CD4-positive, alpha-beta T cell (primary cell): ENCODE measurements at regions not wholly inside any gene's neighbourhood (a gene's known extent, or its start where the extent isn't known, plus 50 kb on each side); places are given as distances from the start of the nearest gene placed in this dataset.

Source experiments
- ATAC-seq: fragments of 200-7000 bp; cut with Tn5 transposase; one replicate; pipeline ENCODE4 v1.10.0; 2022; ENCODE audit warnings: mild to moderate bottlenecking; ENCODE audit not compliant: poor library complexity
- CTCF ChIA-PET: fragments of 350-600 bp; sonication (Branson Sonifier 250); formaldehyde crosslinking; loops from one replicate; lab custom pipeline; 2021; ENCODE audit warnings: antibody characterized with exemption, inconsistent platforms; lab: Charles Lee
- POLR2A ChIA-PET: fragments of 350-600 bp; sonication (Branson Sonifier 250); formaldehyde crosslinking; loops from one replicate; lab custom pipeline; 2021; ENCODE audit warnings: antibody characterized with exemption, inconsistent platforms; lab: Charles Lee
- DNase-seq, 14 experiments: peaks; one replicate each; pipeline ENCODE4 v3.0.0-alpha.2; 2013 to 2020; ENCODE audit warnings: mixed read lengths in 2 of 14
- H3K27ac ChIP-seq, 2 donors: one replicate each; pipeline versions ENCODE4 v1.5.1 to v1.7.0; 2013; ENCODE audit warnings: low read length in 2 of 2, low read depth in 1 of 2, mild to moderate bottlenecking in 1 of 2
- H3K27me3 ChIP-seq, 2 experiments: 1 replicate in 1 of 2; 2 replicates in 1 of 2; pipeline versions ENCODE4 v1.6.1 to v1.7.0; 2013; ENCODE audit warnings: low read length in 2 of 2, control low read depth in 1 of 2, mild to moderate bottlenecking in 1 of 2, moderate library complexity in 1 of 2; ENCODE audit not compliant: insufficient read depth in 2 of 2, control insufficient read depth in 1 of 2
- H3K36me3 ChIP-seq: one replicate; pipeline ENCODE4 v1.6.1; 2013; ENCODE audit warnings: low read length, control low read depth; ENCODE audit not compliant: insufficient read depth
- H3K4me1 ChIP-seq: one replicate; pipeline ENCODE4 v1.6.1; 2013; ENCODE audit warnings: low read length, control low read depth; ENCODE audit not compliant: insufficient read depth
- H3K4me3 ChIP-seq: one replicate; pipeline ENCODE4 v1.5.1; 2013; ENCODE audit warnings: mild to moderate bottlenecking, low read length, moderate library complexity
- H3K9me3 ChIP-seq, 2 experiments: 1 replicate in 1 of 2; 2 replicates in 1 of 2; pipeline versions ENCODE4 v1.6.1 to v1.7.0; 2013; ENCODE audit warnings: low read length in 2 of 2, mild to moderate bottlenecking in 2 of 2, control low read depth in 1 of 2, moderate library complexity in 1 of 2; ENCODE audit not compliant: control insufficient read depth in 1 of 2, insufficient read depth in 1 of 2
- H3K27ac Mint-ChIP-seq: one replicate; pipeline ENCODE4 v1.8.0; 2020; ENCODE audit warnings: mixed read lengths
- H3K27me3 Mint-ChIP-seq: one replicate; pipeline ENCODE4 v1.8.0; 2021; ENCODE audit warnings: mixed read lengths
- H3K36me3 Mint-ChIP-seq: one replicate; pipeline ENCODE4 v1.8.0; 2021; ENCODE audit warnings: low read depth, mixed read lengths
- H3K4me1 Mint-ChIP-seq: one replicate; pipeline ENCODE4 v1.8.0; 2021; ENCODE audit warnings: low read depth, mixed read lengths
- H3K4me3 Mint-ChIP-seq: one replicate; pipeline ENCODE4 v1.8.0; 2020; ENCODE audit warnings: mild to moderate bottlenecking, mixed read lengths
- H3K9me3 Mint-ChIP-seq: one replicate; pipeline ENCODE4 v1.8.0; 2020; ENCODE audit warnings: mixed read lengths
- CTCF ChIP-seq: fragments of 200-600 bp; IDR thresholded peaks from one replicate; pipeline ENCODE4 v1.8.0; 2022; ENCODE audit warnings: antibody characterized with exemption, mild to moderate bottlenecking
- intact Hi-C, 2 experiments: fragments of 100-400 bp; cut with DNase I in 1 of 2; cut with micrococcal nuclease in 1 of 2; formaldehyde crosslinking; loops; one replicate each; pipeline versions ENCODE4 v1.15.1 to v1.9.0; 2023 to 2025; cut with DNase I, micrococcal nuclease

GRCh38 chr3:170799009-170799408, 71.0 kb downstream of the RPL22L1 start:
- ChIA-PET POLR2A (no interaction called here), CTCF (interaction anchor here (1.1 to 1.2 kb wide), 2 partner anchors 10 to 12 kb away, joined by 3 to 5 read pairs; no protein-coding TSS in a partner anchor)
- H3K9me3 Mint-ChIP-seq = peaks cover 2% of the 10 kb centered on the region
- Histone ChIP-seq H3K27ac (no peak overlapping the region), H3K4me1 (no peaks in the 10 kb centered on the region), H3K9me3 (no peaks in the 10 kb centered on the region), H3K27me3 (peaks cover 0 to under 1% of the 10 kb centered on the region in 2 experiments), H3K36me3 (no peaks in the 10 kb centered on the region), H3K4me3 (no peak overlapping the region)
- no peak overlapping the region for H3K4me3 Mint-ChIP-seq
- no peaks in the 10 kb centered on the region for H3K36me3 Mint-ChIP-seq
- no peaks in the 10 kb centered on the region for H3K4me1 Mint-ChIP-seq
- no peak overlapping the region for H3K27ac Mint-ChIP-seq
- intact Hi-C loops = no loop called here
- TF ChIP-seq CTCF = no peak
- DNase-seq = no peak
- H3K27me3 Mint-ChIP-seq = peaks cover 33% of the 10 kb centered on the region
- ATAC-seq = no peak

- H3K4me1 Mint-ChIP-seq = no peaks in the 10 kb centered on the region
- CTCF ChIA-PET = no interaction called here
- peaks cover 25% of the 10 kb centered on the region for H3K27me3 Mint-ChIP-seq
These were observed 72.3 kb downstream of the RPL22L1 start for GRCh38 chr3:170797685-170798084.

GRCh38 chr3:170792471-170792870, 77.5 kb downstream of the RPL22L1 start:
- no peak for TF ChIP-seq CTCF
- Mint-ChIP-seq H3K9me3 (no peaks in the 10 kb centered on the region), H3K36me3 (no peaks in the 10 kb centered on the region), H3K27me3 (peaks cover 10% of the 10 kb centered on the region), H3K4me3 (no peak overlapping the region), H3K27ac (no peak overlapping the region), H3K4me1 (no peaks in the 10 kb centered on the region)
- no peaks in the 10 kb centered on the region for H3K4me1 ChIP-seq
- no peak overlapping the region for H3K4me3 ChIP-seq
- intact Hi-C loops = no loop called here
- no peak for ATAC-seq
- H3K36me3 ChIP-seq = no peaks in the 10 kb centered on the region
- no peak for DNase-seq
- POLR2A ChIA-PET = no interaction called here
- no peaks in the 10 kb centered on the region for H3K9me3 ChIP-seq
- no peaks in the 10 kb centered on the region for H3K27me3 ChIP-seq
- CTCF ChIA-PET = no interaction called here
- H3K27ac ChIP-seq = no peak overlapping the region

More at GRCh38 chr3:170797685-170798084, 72.3 kb downstream of the RPL22L1 start:
- no peak for TF ChIP-seq CTCF
- Mint-ChIP-seq H3K9me3 (peaks cover 2% of the 10 kb centered on the region), H3K36me3 (no peaks in the 10 kb centered on the region), H3K27ac (no peak overlapping the region), H3K4me3 (no peak overlapping the region)
- DNase-seq = no peak
- intact Hi-C loops = no loop called here
- Histone ChIP-seq H3K4me1 (no peaks in the 10 kb centered on the region), H3K36me3 (no peaks in the 10 kb centered on the region), H3K9me3 (no peaks in the 10 kb centered on the region), H3K27me3 (no peaks in the 10 kb centered on the region), H3K27ac (no peak overlapping the region), H3K4me3 (no peak overlapping the region)
- POLR2A ChIA-PET = no interaction called here
- ATAC-seq = no peak
